Subcutaneous abdominal adipose tissue (tissue), 5 donors: ENCODE measurements at regions not wholly inside any gene's neighbourhood (a gene's known extent, or its start where the extent isn't known, plus 50 kb on each side); places are given as distances from the start of the nearest gene placed in this dataset.

Experiments
- H3K27ac ChIP-seq: one replicate; pipeline ENCODE4 v1.7.0; 2013; ENCODE audit warnings: low read depth, mild to moderate bottlenecking, inconsistent platforms, low read length, moderate library complexity
- H3K27me3 ChIP-seq, 5 donors: one replicate each; pipeline ENCODE4 v1.7.0; 2013; ENCODE audit warnings: low read length in 5 of 5, inconsistent platforms in 1 of 5; ENCODE audit not compliant: control insufficient read depth in 5 of 5, insufficient read depth in 4 of 5
- H3K36me3 ChIP-seq, 5 donors: one replicate each; pipeline ENCODE4 v1.7.0; 2013; ENCODE audit warnings: low read length in 5 of 5; ENCODE audit not compliant: control insufficient read depth in 5 of 5, insufficient read depth in 5 of 5
- H3K4me1 ChIP-seq, 5 donors: one replicate each; pipeline ENCODE4 v1.7.0; 2013; ENCODE audit warnings: low read length in 5 of 5, mild to moderate bottlenecking in 3 of 5, moderate library complexity in 1 of 5; ENCODE audit not compliant: control insufficient read depth in 5 of 5, insufficient read depth in 5 of 5
- H3K4me3 ChIP-seq, 5 donors: one replicate each; pipeline ENCODE4 v1.7.0; 2013; ENCODE audit warnings: low read length in 5 of 5, low read depth in 1 of 5
- H3K9ac ChIP-seq, 5 donors: one replicate each; pipeline ENCODE4 v1.7.0; 2013; ENCODE audit warnings: low read length in 5 of 5, mild to moderate bottlenecking in 4 of 5, moderate library complexity in 3 of 5
- H3K9me3 ChIP-seq, 5 donors: one replicate each; pipeline ENCODE4 v1.7.0; 2013; ENCODE audit warnings: low read length in 5 of 5; ENCODE audit not compliant: control insufficient read depth in 5 of 5
- donor health status: healthy.
- donor health status: healthy.
- donor health status: healthy.
- donor health status: healthy.
- donor health status: healthy.

DNA sequence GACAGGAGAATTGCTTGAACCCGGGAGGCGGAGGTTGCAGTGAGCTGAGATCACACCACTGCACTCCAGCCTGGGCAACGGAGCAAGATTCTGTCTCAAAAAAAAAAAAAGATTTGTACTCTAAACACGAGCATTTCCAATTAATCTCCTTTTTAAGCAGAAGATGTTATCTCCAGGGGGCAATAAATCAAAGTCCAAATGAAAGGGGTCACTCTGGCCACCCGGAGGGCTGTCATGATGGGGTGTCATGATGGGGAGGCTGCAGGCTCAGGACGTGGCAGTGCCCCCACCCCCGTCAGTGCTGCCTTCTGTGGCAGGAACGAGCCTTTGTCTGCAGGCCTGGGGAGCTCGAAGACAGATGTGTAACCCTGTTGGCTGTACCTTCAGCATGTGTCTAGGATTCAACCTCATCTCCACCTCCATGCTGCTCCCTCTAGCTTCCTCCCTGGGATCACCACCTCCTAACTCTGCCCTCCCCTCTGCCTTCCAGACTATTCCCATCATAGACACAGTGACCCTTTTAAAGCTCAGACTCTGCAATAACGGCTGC lies 76.9 kb upstream of the YWHAQ start:
- peaks cover 0 to 6% (median 0%) of the 10 kb centered on the region in 5 donors for H3K4me1 ChIP-seq
- H3K9me3 ChIP-seq = peaks cover 0 to 8% (median 4%) of the 10 kb centered on the region in 5 donors
- H3K27me3 ChIP-seq = peaks cover 0 to 3% (median 0%) of the 10 kb centered on the region in 5 donors
- H3K9ac ChIP-seq = no peak overlapping the region
- no peaks in the 10 kb centered on the region for H3K36me3 ChIP-seq
- H3K4me3 ChIP-seq = no peak overlapping the region
- no peak overlapping the region for H3K27ac ChIP-seq

DNA sequence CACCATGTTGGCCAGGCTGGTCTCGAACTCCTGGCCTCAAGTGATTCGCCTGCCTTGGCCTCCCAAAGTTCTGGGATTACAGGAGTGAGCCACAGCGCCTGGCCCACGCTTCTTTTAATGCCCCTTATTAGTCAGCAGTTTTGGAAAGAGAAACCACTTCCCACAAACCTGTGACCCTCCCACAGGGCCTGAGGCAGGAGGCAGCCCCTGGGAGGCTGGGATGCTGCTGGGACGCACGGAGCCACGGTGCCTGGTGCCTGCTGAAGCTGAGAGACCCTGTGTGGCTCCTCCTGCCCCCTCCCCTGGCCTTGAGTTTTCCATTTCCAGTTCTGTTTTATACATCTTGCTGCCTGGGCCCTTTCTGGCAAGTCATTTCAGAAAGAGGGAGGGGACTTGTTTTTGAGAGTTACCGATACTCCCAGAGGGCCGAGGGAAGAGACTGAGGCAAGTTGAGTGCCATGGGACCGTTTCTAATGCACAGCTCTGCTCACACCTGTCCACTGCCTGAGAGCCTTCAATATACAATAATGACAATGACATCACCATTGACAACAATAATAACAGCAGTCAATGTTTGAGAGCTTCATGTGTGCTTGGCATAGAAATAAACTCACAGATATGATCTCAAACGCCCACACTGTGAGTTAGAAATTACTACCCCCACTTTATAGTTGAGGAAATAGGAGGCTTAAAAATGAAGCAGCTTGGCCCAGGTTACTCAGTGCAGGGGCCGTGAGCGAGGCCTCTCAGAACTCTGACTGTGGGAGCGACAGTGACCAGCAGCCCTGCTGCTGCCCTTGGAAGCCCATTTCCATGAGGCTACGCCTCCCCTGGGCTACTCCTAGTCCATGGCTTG lies 78.1 kb upstream of the YWHAQ start:
- Histone ChIP-seq H3K27ac (no peak overlapping the region), H3K27me3 (no peaks in the 10 kb centered on the region), H3K9ac (no peak overlapping the region), H3K4me3 (no peak overlapping the region), H3K36me3 (no peaks in the 10 kb centered on the region), H3K9me3 (peaks cover 0 to 8% (median 4%) of the 10 kb centered on the region in 5 donors), H3K4me1 (no peaks in the 10 kb centered on the region)

DNA sequence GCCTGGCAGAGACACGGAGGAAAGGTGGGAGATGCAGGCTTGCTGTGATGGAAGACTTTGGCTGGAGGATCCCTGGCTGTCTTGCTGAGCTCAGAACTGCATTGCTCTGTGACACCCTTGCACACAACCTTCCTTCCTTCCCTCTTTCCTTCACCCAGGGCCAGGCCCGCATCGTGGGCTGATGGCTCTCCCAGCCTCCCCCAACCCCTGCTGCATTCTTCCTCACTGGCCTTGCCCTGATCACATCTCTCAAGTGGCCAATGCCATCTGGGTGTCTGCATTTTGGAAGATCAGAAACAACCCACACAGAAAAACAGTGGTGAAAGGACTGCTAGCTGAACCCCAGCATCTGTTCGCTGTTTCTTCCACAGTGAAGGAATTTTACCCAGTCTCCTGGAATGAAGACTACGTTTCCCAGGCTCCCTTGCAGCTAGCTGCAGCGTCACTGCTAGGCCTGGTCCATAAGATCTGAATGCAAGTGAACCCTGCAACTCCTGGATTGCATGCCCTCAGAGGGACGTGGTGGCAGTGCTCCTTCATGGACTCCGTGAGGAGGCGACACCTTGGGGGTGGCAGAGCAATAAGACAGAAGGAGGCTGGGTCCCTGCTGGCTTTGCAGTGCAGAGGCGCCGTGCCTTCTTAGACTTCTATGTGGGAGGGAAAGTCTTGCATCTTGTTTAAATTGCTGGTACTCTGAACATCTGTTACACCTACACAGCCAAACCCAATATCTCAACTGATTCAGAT lies 78.9 kb upstream of the YWHAQ start:
- H3K4me3 ChIP-seq = no peak overlapping the region
- H3K4me1 ChIP-seq = no peaks in the 10 kb centered on the region
- H3K9ac ChIP-seq = no peak overlapping the region
- H3K9me3 ChIP-seq = peaks cover 0 to 8% (median 4%) of the 10 kb centered on the region in 5 donors
- H3K36me3 ChIP-seq = no peaks in the 10 kb centered on the region
- no peak overlapping the region for H3K27ac ChIP-seq
- no peaks in the 10 kb centered on the region for H3K27me3 ChIP-seq

DNA sequence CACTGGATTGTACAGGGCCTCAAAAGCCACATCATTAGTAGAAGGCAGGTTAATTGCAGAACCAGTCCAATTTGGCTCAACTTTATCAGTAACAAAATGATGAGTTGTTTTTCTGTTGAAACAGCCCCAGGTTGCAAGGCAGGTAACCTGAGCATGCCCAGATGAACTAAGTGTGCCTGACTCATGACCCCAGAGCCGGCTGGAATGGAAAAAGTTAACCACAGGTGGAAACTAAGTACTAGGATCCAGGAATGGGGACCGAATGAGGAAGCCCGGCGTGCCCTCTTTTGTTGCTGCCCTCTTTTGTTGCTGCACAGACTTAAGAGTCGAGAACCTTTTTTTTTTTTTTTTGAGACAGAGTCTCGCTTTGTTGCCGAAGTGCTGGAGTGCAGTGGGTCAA lies 79.5 kb upstream of the YWHAQ start:
- Histone ChIP-seq H3K27me3 (no peaks in the 10 kb centered on the region), H3K9me3 (peaks cover 0 to 8% (median 4%) of the 10 kb centered on the region in 5 donors), H3K27ac (no peak overlapping the region), H3K4me3 (no peak overlapping the region), H3K4me1 (peaks cover 0 to 1% (median 0%) of the 10 kb centered on the region in 5 donors), H3K36me3 (no peaks in the 10 kb centered on the region), H3K9ac (no peak overlapping the region)

DNA sequence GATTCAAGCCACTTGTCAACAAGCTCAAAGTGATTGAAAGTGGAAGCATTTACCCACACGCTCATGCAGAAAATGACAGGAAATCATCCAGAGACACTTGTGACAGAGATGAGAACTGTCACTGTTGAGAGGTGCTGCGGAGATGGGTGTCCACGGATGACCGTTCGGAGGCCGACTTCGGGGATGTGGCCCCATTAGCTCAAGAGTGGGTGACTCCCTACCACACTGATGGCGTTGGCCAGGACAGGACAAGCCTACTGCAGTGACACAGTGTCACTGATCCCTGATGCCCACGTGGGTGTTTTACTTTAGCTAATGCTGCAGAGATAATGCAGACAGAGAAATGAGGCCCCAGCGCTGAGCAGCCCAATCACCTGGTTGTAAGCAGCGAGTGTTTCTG lies 81.5 kb upstream of the YWHAQ start:
- H3K9me3 ChIP-seq = peaks cover 0 to 8% (median 4%) of the 10 kb centered on the region in 5 donors
- H3K36me3 ChIP-seq = no peaks in the 10 kb centered on the region
- no peak overlapping the region for H3K4me3 ChIP-seq
- peaks cover 0 to 2% (median 0%) of the 10 kb centered on the region in 5 donors for H3K4me1 ChIP-seq
- H3K27ac ChIP-seq = no peak overlapping the region
- H3K9ac ChIP-seq = no peak overlapping the region
- H3K27me3 ChIP-seq = no peaks in the 10 kb centered on the region

DNA sequence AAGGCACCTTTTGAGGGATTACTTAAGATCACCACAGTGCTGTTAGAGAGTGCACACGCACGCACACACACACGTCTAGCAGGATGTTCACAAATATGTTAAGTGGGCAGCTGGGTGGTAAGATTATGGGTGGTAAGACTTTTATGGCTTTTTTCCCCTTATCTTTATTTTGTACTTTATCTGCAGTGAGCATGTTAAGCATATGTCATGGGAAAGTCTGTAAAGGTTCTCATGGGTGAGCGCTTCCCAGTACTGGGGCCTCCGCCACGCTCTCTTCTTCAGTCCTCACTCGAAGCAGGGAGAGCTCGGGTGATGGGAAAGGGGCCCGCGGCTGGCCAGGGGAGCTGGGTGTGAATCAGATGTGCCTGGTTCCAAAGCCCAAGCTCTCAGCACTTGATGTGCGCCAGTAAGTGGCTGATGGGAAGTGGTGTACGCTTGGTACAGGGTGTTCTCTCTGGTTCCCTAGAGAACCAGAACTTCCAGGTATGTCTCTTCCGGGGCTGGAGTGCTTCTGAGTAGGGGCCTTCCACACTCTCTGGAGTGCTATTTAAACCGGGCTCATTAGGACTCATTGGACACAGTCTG lies 83.9 kb upstream of the YWHAQ start:
- H3K27ac ChIP-seq = no peak overlapping the region
- H3K27me3 ChIP-seq = no peaks in the 10 kb centered on the region
- H3K36me3 ChIP-seq = no peaks in the 10 kb centered on the region
- H3K9ac ChIP-seq = no peak overlapping the region
- peaks cover 0 to 2% (median 0%) of the 10 kb centered on the region in 5 donors for H3K4me1 ChIP-seq
- H3K9me3 ChIP-seq = peaks cover 0 to 3% (median 0%) of the 10 kb centered on the region in 5 donors
- no peak overlapping the region for H3K4me3 ChIP-seq

DNA sequence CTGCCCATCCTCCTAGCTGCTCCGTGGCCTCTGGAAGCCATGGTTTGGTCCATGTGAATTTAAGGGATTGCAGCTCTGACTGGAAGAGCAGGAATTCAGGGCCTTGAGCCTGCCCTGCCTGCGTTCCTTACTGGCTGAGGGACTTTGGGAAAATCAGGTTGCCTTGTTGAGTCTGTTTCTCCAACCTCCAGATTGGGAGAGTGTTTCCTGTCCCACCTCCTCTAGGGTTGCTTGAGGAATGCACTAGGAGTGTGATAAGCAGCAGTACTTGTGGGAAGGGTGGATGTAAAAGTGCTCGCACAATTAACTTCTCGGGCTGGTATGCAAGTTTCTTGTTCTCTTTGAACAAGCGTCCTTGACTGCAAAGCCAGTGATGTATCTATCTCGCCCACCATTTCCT lies 84.4 kb upstream of the YWHAQ start:
- no peaks in the 10 kb centered on the region for H3K27me3 ChIP-seq
- H3K9ac ChIP-seq = no peak overlapping the region
- no peak overlapping the region for H3K27ac ChIP-seq
- H3K4me1 ChIP-seq = peaks cover 0 to 2% (median 0%) of the 10 kb centered on the region in 5 donors
- no peaks in the 10 kb centered on the region for H3K9me3 ChIP-seq
- H3K36me3 ChIP-seq = no peaks in the 10 kb centered on the region
- no peak overlapping the region for H3K4me3 ChIP-seq

DNA sequence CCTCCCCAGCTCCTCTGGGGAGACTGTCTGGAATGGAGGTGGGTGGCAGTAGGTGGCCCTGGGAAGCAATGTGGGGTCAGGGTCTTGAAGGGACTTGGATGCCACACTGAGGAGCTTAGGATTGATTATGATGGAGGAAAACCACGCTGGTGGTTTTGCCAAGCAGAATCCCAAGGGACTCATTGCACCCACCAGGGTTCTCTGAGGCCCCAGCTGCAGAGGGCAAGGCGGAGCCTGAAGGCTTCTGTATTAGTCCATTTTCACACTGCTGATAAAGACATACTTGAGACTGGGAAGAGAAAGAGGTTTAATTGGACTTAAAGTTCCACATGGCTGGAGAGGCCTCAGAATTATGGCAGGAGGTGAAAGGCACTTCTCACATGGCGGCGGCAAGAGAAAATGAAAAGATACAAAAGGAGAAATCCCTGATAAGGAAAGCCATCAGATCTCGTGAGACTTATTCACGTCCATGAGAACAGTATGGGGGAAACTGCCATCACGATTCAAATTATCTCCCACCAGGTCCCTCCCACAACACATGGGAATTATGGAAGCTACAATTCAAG lies 87.2 kb upstream of the YWHAQ start:
- Histone ChIP-seq H3K9me3 (no peaks in the 10 kb centered on the region), H3K36me3 (no peaks in the 10 kb centered on the region), H3K4me3 (no peak overlapping the region), H3K4me1 (peaks cover 0 to 2% (median 0%) of the 10 kb centered on the region in 5 donors), H3K9ac (no peak overlapping the region), H3K27ac (no peak overlapping the region), H3K27me3 (no peaks in the 10 kb centered on the region)

DNA sequence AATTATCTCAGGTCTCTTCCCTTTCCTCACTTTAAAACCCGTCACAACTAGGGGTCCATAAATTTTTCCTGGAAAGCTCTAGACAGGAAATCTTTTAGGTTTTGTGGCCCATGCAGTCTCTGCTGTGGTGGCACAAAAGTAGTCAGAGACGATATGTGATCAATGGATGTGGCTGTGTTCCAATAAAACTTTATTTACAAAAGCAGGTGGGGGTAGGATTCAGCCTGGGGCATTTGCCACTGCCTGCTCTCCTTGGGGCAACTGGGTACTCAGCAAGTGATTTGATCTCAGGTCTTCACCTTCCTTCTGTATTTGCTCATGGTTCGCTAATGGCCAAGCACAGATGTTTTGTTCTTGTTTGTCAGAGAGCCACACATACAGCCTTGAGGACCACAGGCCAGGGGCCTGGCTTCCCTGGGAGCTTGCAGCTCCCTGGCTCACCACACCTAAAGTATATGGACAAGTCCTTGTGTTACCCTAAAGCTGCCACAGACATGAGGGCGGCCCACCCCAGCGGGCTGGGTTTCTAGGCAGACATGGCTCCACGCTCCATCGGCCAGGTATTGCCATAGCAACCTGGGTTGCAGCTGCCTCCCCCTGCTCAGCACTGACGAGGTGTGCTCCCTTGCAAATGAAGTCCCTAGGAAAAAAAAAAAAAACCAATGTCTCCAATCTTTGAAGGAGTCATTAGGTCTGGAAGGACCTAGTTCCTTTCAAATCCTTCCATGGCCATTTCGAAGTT lies 89.7 kb upstream of the YWHAQ start:
- no peaks in the 10 kb centered on the region for H3K27me3 ChIP-seq
- no peaks in the 10 kb centered on the region for H3K4me1 ChIP-seq
- no peak overlapping the region for H3K27ac ChIP-seq
- H3K4me3 ChIP-seq = no peak overlapping the region
- no peak overlapping the region for H3K9ac ChIP-seq
- H3K36me3 ChIP-seq = no peaks in the 10 kb centered on the region
- no peaks in the 10 kb centered on the region for H3K9me3 ChIP-seq
